GM23338 (cell line): ENCODE measurements at regions not wholly inside any gene's neighbourhood (a gene's known extent, or its start where the extent isn't known, plus 50 kb on each side); places are given as distances from the start of the nearest gene placed in this dataset.

Source experiments
- ATAC-seq: fragments of 200-7000 bp; cut with Tn5 transposase; 3 replicates; pipeline ENCODE4 v1.9.1; 2020
- DNase-seq: peaks from one replicate; pipeline ENCODE4 v3.0.0-alpha.2; 2015; ENCODE audit warnings: low spot score
- H2AFZ ChIP-seq: fragments of 200-600 bp; sonication (generic); 2 replicates; pipeline ENCODE4 v1.8.0; 2016; ENCODE audit warnings: antibody characterized with exemption, mild to moderate bottlenecking, moderate library complexity
- H3F3A ChIP-seq: fragments of 200-600 bp; sonication (generic); replicated peaks from 2 replicates; pipeline ENCODE4 v1.8.0; 2017; ENCODE audit warnings: antibody characterized with exemption, mixed run types, low read depth
- H3K27ac ChIP-seq: fragments of 200-600 bp; sonication (generic); 2 replicates; pipeline ENCODE4 v1.6.1; 2016; ENCODE audit warnings: low read depth
- H3K27me3 ChIP-seq: fragments of 200-600 bp; sonication (generic); 2 replicates; pipeline ENCODE4 v1.8.0; 2016; ENCODE audit warnings: mild to moderate bottlenecking, mixed run types, moderate library complexity; ENCODE audit not compliant: insufficient read depth
- H3K36me3 ChIP-seq: fragments of 200-600 bp; sonication (generic); 2 replicates; pipeline ENCODE4 v1.8.0; 2016; ENCODE audit warnings: mild to moderate bottlenecking; ENCODE audit not compliant: insufficient read depth
- H3K4me1 ChIP-seq: fragments of 200-600 bp; sonication (generic); 2 replicates; pipeline ENCODE4 v1.8.0; 2016; ENCODE audit warnings: mild to moderate bottlenecking, moderate library complexity; ENCODE audit not compliant: insufficient read depth
- H3K4me2 ChIP-seq: fragments of 200-600 bp; sonication (generic); 2 replicates; pipeline ENCODE4 v1.7.1; 2017; ENCODE audit warnings: mixed run types
- H3K4me3 ChIP-seq: fragments of 200-600 bp; sonication (generic); 2 replicates; pipeline ENCODE4 v1.6.1; 2016; ENCODE audit warnings: mixed run types
- H3K79me2 ChIP-seq: fragments of 200-600 bp; sonication (generic); replicated peaks from 2 replicates; pipeline ENCODE4 v1.8.0; 2017; ENCODE audit warnings: mild to moderate bottlenecking; ENCODE audit not compliant: insufficient read depth
- H3K9me2 ChIP-seq: fragments of 200-600 bp; sonication (generic); 2 replicates; pipeline ENCODE4 v1.8.0; 2017; ENCODE audit not compliant: insufficient read depth
- H4K20me1 ChIP-seq: fragments of 200-600 bp; sonication (generic); replicated peaks from 2 replicates; pipeline ENCODE4 v1.8.0; 2017; ENCODE audit warnings: mild to moderate bottlenecking; ENCODE audit not compliant: insufficient read depth
- H3K27ac Mint-ChIP-seq: 2 replicates; pipeline ENCODE4 v1.8.0; 2020; ENCODE audit warnings: inconsistent platforms, mild to moderate bottlenecking, moderate library complexity, mixed read lengths
- H3K27me3 Mint-ChIP-seq: 3 replicates; pipeline ENCODE4 v1.8.0; 2022; ENCODE audit warnings: low read depth, mild to moderate bottlenecking, moderate library complexity, mixed read lengths, inconsistent platforms; ENCODE audit not compliant: insufficient read depth, poor library complexity
- H3K36me3 Mint-ChIP-seq: 3 replicates; pipeline ENCODE4 v1.8.0; 2021; ENCODE audit warnings: low read depth, mild to moderate bottlenecking, inconsistent platforms, moderate library complexity, mixed read lengths
- H3K4me1 Mint-ChIP-seq: 3 replicates; pipeline ENCODE4 v1.8.0; 2020; ENCODE audit warnings: mild to moderate bottlenecking, inconsistent platforms, mixed read lengths
- H3K4me3 Mint-ChIP-seq: 3 replicates; pipeline ENCODE4 v1.8.0; 2021; ENCODE audit warnings: moderate library complexity, mild to moderate bottlenecking, inconsistent platforms, mixed read lengths
- H3K9me3 Mint-ChIP-seq: 3 replicates; pipeline ENCODE4 v1.8.0; 2020; ENCODE audit warnings: moderate library complexity, mild to moderate bottlenecking, inconsistent platforms, mixed read lengths
- CTCF ChIP-seq, 2 experiments: fragments of 200-600 bp in 1 of 2; sonication (generic) in 1 of 2; conservative IDR thresholded peaks; 2 replicates each; pipeline versions ENCODE4 v1.5.1 to v1.6.1; 2016 to 2017; ENCODE audit warnings: antibody characterized with exemption in 2 of 2, low read depth in 2 of 2, mild to moderate bottlenecking in 2 of 2, moderate library complexity in 1 of 2
- ETS1 ChIP-seq: IDR thresholded peaks from 2 replicates; pipeline ENCODE4 v1.6.1; 2016; ENCODE audit warnings: antibody characterized with exemption
- EZH2 ChIP-seq: fragments of 200-600 bp; sonication (generic); IDR thresholded peaks from one replicate; pipeline ENCODE4 v1.8.0; 2017; ENCODE audit warnings: antibody characterized with exemption, mild to moderate bottlenecking, low read depth; ENCODE audit not compliant: unreplicated experiment
- EZH2phosphoT487 ChIP-seq: fragments of 200-600 bp; sonication (generic); IDR thresholded peaks from one replicate; pipeline ENCODE4 v1.8.1; 2018; ENCODE audit warnings: antibody characterized with exemption; ENCODE audit not compliant: unreplicated experiment
- NANOG ChIP-seq: IDR thresholded peaks from 2 replicates; pipeline ENCODE4 v1.6.1; 2016; ENCODE audit warnings: antibody characterized with exemption, borderline replicate concordance
- POLR2AphosphoS5 ChIP-seq: IDR thresholded peaks from 2 replicates; pipeline ENCODE4 v1.6.1; 2016; ENCODE audit warnings: antibody characterized with exemption, low read depth
- REST ChIP-seq: IDR thresholded peaks from one replicate; pipeline ENCODE4 v1.6.1; 2018; ENCODE audit warnings: antibody characterized with exemption; ENCODE audit not compliant: unreplicated experiment
- ZNF114 ChIP-seq: fragments of 250-450 bp; sonication (Bioruptor Pico); IDR thresholded peaks from 2 replicates; pipeline ENCODE4 v1.5.0; 2020; ENCODE audit warnings: mild to moderate bottlenecking, moderate library complexity
- ZNF331 ChIP-seq: fragments of 250-450 bp; sonication (Bioruptor Pico); IDR thresholded peaks from 2 replicates; pipeline ENCODE4 v1.5.0; 2020; ENCODE audit warnings: low read depth, mild to moderate bottlenecking, moderate library complexity

- Histone ChIP-seq H2AFZ (no peak overlapping the region), H3K4me3 (no peak overlapping the region), H3K36me3 (no peaks in the 10 kb centered on the region), H3K27ac (no peak overlapping the region), H3K27me3 (no peaks in the 10 kb centered on the region), H4K20me1 (no peaks in the 10 kb centered on the region), H3K4me2 (no peak overlapping the region), H3K4me1 (no peaks in the 10 kb centered on the region), H3F3A (no peaks in the 10 kb centered on the region), H3K79me2 (no peaks in the 10 kb centered on the region), H3K9me2 (no peaks in the 10 kb centered on the region)
- H3K4me1 Mint-ChIP-seq: no peaks in the 10 kb centered on the region
- H3K9me3 Mint-ChIP-seq: no peaks in the 10 kb centered on the region; the same call in 2 of the 3 replicates
- H3K36me3 Mint-ChIP-seq: no peaks in the 10 kb centered on the region
- peaks cover 6% of the 10 kb centered on the region for H3K27me3 Mint-ChIP-seq
- DNase-seq (no peak), ATAC-seq (no peak)
- TF ChIP-seq EZH2phosphoT487: no peak
- no peak for TF ChIP-seq ZNF114 (CRISPR knock-in tag)
- no peak for TF ChIP-seq POLR2AphosphoS5
- TF ChIP-seq EZH2: no peak
- no peak for TF ChIP-seq NANOG
- TF ChIP-seq REST: no peak
- TF ChIP-seq ETS1: no peak
- H3K4me3 Mint-ChIP-seq: no peak overlapping the region
- no peak overlapping the region for H3K27ac Mint-ChIP-seq
These were observed 86.0 kb downstream of the IRF8 start for GRCh38 chr16:85984947-85985451.

- no peak overlapping the region for H2AFZ ChIP-seq
- H4K20me1 ChIP-seq: no peaks in the 10 kb centered on the region
- Mint-ChIP-seq H3K4me1 (no peaks in the 10 kb centered on the region), H3K36me3 (no peaks in the 10 kb centered on the region), H3K4me3 (no peak overlapping the region), H3K27me3 (peaks cover 3% of the 10 kb centered on the region), H3K9me3 (no peaks in the 10 kb centered on the region), H3K27ac (no peak overlapping the region)
- peak; percentile 85 for ATAC-seq
- DNase-seq: peak; percentile 66
- TF ChIP-seq CTCF (conservative IDR thresholded peaks at IDR 0.05; ENCODE audit: low read depth in 2 of 2) (peak in 1 of 2 experiments; percentile 67; a peak in 2 of 4 replicates), ZNF331 (no peak)
- no peaks in the 10 kb centered on the region for H3K36me3 ChIP-seq
- no peaks in the 10 kb centered on the region for H3F3A ChIP-seq
- no peak overlapping the region for H3K4me3 ChIP-seq
- H3K9me2 ChIP-seq: no peaks in the 10 kb centered on the region
- no peaks in the 10 kb centered on the region for H3K79me2 ChIP-seq
- no peaks in the 10 kb centered on the region for H3K4me1 ChIP-seq
- no peak overlapping the region for H3K27ac ChIP-seq
- no peaks in the 10 kb centered on the region for H3K27me3 ChIP-seq
- H3K4me2 ChIP-seq: no peak overlapping the region
These were observed 88.2 kb downstream of the IRF8 start for GRCh38 chr16:85986931-85987749.
